D721Med (cell line): ENCODE measurements at regions not wholly inside any gene's neighbourhood (a gene's known extent, or its start where the extent isn't known, plus 50 kb on each side); places are given as distances from the start of the nearest gene placed in this dataset.

Experiments used
- DNase-seq: peaks from one replicate; pipeline ENCODE4 v3.0.0; 2011; ENCODE audit warnings: low spot score; ENCODE audit not compliant: insufficient read length
- FAIRE-seq: peaks from 2 replicates; lab custom pipeline; 2011; peaks lifted over from hg19 to GRCh38; lab: Jason Lieb, UNC
- CTCF ChIP-seq: IDR thresholded peaks from 2 replicates; pipeline ENCODE4 v1.5.1; 2012; ENCODE audit warnings: mild to moderate bottlenecking, control low read depth; ENCODE audit not compliant: insufficient read depth; ENCODE audit errors: missing control alignments

- FAIRE-seq (no peak), DNase-seq (no peak)
- no peak for TF ChIP-seq CTCF
Measured at GRCh38 chr7:86313842-86314241, 329.9 kb upstream of the GRM3 start.

GRCh38 chr7:86301301-86301700, 342.4 kb upstream of the GRM3 start:
- FAIRE-seq (no peak), DNase-seq (no peak)
- TF ChIP-seq CTCF = no peak

DNA sequence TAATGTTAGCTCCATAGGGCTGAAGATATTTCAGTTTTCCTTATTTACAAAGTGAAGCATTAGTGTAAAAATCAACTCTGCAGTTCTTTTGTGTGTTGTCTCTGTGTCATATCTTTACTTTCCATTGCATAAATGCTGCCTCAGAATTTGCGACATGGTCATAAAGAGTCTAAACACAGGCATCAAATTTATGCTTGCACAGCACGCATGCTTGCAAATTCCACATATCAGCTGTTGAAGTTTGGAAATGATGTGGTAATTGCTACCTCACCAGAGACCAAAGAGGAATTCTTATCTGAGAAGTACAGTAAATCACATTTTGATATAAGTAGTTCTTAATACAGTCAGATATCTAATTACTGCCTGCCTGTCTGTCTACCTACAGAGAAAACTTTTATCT, 348.2 kb upstream of the GRM3 start:
- TF ChIP-seq CTCF = no peak
- DNase-seq (no peak), FAIRE-seq (no peak)

GRCh38 chr7:86282014-86282682, 361.6 kb upstream of the GRM3 start:
- TF ChIP-seq CTCF = no peak
- no peak for FAIRE-seq
- DNase-seq = no peak

DNA sequence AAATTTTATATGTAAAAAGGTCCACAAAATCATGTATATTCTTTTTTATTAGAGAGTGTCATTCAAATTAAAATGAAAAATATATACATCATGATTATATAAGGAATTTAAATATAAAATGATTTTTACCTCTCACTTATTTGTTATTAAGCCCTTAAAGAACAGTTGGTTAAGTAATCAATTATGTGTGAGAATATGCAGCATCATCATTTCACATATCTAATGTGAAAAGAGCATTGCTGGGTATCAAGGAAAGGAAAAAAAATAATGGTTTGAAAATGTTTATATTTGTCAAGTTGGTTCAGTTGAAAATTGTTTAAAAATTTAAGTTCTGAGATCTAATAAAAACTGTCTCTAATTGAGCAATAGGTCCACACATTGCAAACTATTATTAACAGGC, 363.6 kb upstream of the GRM3 start:
- TF ChIP-seq CTCF = no peak
- no peak for FAIRE-seq
- DNase-seq = no peak

GRCh38 chr7:86262781-86263180, 380.9 kb upstream of the GRM3 start:
- FAIRE-seq = no peak

GRCh38 chr7:86257894-86258293, 385.8 kb upstream of the GRM3 start:
- TF ChIP-seq CTCF = no peak
- FAIRE-seq (no peak), DNase-seq (no peak)

More at GRCh38 chr7:86262781-86263180, 380.9 kb upstream of the GRM3 start:
- no peak for TF ChIP-seq CTCF
- no peak for DNase-seq
